SKM-1 treated with dmso at 0.1 percent for 144 hours (cell line): ENCODE measurements at regions not wholly inside any gene's neighbourhood (a gene's known extent, or its start where the extent isn't known, plus 50 kb on each side); places are given as distances from the start of the nearest gene placed in this dataset.

ENCODE experiments used
- DNase-seq: peaks from one replicate; lab custom pipeline; 2025; ENCODE audit not compliant: unreplicated experiment; lab: John Stamatoyannopoulos, UW

DNA sequence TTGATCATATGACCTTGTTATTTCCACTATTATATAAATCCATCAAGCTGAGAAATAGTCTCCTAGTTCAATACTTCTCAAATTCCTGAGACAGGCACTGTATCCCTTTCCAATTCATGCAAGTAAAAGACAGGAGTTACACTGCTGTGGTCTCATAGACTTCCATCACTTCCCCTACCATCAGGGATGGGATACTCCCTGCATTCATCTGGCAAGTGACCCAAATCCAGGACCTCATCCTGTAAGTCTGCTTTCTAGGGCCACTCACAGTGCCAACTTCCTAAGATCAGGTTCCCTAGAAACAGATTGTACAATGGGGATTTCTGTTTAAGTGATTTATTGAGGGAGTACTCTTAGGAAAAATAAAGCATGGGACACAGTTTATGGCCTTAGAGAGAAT, 424.0 kb upstream of the CDH7 start:
- no peak for DNase-seq

DNA sequence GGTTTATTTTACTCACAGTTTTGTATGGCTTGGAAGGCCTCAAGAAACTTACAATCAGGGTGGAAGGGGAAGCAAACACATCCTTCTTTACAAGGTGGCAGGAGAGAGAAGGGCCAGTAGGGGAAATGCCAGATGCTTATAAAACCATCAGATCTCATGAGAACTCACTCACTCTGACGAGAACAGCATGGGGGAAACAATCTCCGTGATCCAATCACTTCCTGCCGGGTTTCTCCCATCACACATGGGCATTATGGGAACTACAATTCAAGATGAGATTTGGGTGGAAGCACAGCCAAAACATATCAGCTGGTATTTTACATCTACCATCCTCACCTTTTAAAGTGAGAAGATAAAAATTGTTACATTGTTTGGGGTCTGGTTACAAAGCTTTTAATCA, 427.9 kb upstream of the CDH7 start:
- no peak for DNase-seq

DNA sequence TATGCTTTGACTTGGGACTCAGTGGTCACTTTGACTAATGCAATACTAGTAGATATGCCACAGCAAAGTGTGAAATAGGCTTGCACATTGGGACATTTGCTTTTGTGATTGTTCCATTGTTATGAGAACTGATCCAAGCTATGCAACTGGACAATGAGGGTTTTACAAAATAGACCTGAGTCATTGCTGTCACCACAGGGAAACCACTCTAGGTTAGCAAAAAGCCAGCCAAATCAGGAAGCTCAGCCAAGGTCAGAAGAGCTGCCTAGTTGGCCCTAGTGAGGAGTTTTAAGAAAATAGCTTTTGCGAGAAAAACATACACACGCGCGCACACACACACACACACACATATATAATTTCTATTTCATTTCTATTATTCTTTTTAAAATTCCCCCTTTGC, 452.4 kb upstream of the CDH7 start:
- no peak for DNase-seq

DNA sequence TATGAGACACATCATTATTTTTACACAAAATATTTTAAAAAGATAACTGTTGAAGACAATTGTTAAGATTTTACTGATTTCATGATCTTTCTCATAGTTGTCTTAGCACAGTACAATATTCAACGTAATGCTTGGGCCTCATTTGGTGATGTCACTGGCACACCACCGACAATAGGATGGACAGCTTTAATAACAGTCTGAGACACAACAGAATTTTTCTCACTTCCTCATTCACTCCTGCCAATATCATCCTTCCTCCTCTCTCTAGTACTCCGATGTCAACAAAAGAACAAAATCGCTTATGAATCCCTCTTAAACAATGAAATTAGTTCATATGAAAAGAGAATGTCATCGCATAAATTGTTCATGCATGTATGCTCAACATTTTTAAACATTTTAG, 461.9 kb upstream of the CDH7 start:
- no peak for DNase-seq

DNA sequence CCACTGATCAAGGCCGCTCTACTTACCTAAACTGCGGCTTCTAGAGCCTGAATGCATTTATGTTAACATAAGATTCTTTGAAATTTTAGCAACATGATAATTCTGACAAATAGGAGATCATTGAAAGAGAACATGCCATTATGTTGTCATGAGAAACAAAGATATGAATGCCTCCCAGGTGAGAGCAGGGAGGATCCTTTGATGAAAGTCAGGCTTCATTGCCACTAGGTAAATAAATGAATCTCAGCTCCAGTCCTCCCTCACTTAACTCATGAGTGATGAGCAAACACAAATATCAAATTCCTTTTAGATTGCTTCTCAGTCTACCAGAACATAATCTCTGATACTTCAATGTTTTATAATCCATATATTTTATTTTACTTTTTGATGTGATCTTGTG, 463.2 kb upstream of the CDH7 start:
- no peak for DNase-seq

DNA sequence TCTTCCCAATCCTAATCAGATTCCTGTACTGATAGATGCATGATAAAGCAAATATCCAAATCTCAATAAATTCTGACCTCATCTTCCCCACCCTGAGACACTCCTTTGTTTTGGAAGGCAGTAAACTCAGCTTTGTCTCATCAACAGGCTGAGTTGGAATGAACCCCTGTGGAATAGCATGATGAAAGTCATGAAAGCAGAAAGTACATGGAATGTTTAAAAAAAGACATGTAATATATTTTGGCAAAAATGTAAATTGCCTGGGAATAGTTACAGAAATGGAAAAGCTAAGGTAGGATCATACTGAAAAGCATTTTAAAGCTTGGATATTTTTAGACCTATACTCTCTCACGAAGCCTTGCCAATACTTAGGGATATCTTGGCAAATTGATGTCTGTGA, 468.7 kb upstream of the CDH7 start:
- DNase-seq: no peak

DNA sequence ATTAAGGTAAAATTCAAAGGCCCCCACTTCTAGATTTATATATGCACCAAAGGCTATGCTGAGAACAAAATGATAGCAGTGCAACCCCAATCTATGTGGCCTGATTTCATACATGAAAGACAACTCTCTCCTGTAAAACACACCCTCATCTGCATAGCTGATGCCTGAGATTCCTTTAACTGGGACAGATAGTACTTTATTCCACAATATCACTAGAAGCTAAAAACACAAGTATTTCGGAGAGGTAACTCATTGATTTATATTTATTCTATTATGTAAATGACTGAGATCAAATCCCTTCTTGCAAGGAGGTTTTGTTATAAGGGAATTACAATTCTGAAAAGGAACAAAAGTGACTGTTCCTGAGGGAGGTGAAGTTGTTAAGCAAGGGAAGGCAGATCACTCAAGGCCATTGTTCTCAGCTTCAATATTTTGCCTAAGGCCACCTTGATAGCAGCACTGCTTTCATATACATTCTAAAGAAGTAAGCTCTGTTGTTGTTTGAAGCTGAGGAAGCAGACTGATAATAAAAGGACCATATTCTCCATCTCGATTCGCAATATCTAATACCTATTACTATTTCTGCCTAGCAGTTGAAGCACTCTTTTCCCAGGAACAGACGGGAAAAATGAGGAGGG, 471.0 kb upstream of the CDH7 start:
- no peak for DNase-seq

DNA sequence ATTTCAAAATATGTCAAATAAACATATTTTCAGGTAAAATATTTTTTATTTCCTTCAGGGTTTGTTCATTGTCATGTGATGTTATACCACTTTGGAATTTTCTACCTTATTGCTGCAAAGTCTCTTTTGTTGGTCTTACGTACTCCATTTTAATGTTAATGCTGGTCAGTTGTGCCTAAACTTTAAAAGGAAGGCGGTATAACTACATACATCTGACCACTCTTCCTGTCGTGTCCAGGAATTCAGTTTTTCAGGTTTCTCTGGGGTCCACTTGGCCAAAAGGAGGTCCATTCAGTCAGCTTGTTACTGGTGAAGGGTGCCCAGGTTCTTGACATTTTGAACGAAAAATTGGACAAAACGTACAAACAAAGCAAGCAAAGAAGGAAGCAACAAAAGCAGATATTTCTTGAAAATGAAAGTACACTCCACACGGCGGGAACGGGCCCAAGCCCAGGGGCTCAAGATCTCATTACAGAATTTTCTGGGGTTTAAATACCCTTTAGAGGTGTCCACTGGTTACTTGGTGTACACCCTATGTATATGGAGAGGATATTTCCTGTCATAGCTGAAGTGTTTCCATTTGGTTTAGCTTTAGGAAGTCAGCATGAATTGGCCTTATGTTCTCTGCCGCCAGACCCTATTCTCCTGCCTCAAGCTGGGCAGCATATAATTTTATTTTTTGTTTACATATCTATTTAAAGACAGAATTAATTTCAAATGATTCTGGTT, 471.7 kb upstream of the CDH7 start:
- no peak for DNase-seq

DNA sequence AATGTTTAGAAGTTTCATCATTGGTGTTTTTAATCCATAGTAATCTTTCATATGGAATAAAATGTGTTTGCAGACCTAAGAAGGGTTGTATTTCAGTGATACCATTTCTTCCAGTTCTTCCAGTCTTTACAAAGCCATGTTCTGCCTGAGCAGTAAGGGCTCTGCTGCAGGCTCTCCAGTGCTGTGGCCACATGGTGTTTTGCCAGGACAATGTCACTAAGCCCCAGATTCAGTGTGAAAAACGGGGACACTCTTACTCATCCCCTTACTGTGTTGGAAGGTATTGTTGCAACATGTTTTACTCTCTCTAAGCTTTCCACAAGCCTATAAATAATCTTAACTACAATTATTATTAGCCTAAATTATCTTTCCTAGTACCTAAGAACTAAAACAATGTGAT, 481.4 kb upstream of the CDH7 start:
- DNase-seq: no peak

DNA sequence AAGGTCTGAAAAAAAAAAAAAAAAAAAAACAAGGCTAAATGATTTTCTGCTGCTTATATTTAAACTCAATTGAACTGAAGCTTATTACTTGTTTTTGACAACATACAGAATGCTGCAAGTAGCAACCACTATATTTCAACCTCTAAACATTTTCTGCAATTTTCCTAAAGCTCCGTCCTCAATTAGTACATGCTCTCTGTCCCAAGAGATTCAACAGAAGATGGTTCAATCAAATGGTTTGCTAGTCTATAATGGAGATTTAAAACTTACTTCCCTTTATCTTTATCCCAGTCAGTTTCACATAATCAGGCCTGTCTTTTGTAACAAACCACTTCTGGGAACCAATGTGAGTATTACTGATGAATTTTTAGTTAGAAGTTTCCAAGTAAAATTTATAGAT, 485.1 kb upstream of the CDH7 start:
- no peak for DNase-seq

DNA sequence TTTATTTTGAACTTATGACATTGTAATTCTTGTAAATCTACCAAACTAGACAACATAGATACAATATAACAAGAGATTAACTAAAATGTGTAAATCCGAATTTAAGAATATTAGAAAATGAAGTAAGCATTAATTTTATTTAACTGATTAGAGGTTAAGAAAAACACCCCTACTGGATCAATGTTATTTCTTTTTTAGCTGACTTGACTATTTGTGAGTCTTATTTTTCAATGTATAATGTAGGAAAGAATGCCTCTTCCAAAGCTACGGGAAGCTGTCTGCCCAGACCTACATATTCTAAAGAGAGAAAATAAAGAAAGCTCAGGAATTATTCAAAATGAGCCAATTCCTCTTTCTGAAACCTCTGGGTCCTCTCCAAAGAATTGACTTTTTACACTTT, 490.8 kb upstream of the CDH7 start:
- DNase-seq: no peak

DNA sequence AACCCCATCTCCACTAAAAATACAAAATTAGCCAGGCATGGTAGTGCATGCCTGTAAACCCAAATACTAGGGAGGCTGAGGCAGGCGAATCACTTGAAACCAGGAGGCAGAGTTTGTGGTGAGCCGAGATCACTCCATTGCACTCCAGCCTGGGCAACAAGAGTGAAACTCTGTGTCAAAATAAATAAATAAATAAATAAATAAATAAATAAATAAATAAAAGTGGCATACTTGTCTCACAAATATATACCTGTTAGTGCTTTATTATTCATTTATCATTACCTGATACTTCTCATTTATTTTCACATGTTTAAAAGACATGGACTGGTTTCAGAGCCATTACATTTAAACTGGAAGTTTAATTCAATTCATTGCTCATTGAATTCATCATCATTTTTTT, 491.4 kb upstream of the CDH7 start:
- no peak for DNase-seq

DNA sequence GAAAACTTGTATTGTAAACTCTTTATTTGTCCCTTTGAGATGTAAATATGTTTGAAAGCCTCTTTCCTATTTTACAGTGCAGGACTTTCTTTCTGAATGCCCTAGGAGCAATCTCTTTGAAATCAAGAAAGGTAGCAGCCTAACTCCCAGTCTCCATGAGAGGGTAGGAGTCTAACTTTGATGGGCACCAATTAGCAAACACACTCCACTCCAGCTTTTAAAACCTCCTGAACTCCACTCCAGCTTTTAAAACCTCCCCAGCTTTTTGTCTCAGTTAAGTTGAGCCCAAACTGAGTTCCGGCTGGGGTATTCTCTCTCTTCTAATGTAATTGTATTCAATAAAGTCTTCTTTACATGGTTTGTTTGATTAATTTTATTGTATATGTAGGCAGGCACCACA, 493.7 kb upstream of the CDH7 start:
- no peak for DNase-seq

DNA sequence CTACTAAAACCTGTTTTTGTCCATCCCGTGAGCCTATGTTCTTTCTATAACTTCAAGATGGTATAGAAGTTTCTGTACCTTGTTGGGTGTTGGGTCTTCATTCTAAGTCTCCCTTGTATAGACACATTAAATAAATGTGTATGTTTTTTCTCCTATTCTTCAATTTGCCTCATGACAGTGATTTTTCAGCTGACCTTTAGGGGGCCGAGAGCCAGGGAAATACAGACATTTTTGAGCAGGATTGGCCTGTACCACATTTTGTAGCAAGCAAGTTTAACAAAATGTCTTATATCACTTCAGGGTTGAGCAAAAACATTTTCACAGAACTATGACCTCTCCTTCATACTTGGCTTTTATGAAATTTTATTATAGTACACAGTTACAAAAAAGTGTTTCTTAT, 495.4 kb upstream of the CDH7 start:
- DNase-seq: no peak

DNA sequence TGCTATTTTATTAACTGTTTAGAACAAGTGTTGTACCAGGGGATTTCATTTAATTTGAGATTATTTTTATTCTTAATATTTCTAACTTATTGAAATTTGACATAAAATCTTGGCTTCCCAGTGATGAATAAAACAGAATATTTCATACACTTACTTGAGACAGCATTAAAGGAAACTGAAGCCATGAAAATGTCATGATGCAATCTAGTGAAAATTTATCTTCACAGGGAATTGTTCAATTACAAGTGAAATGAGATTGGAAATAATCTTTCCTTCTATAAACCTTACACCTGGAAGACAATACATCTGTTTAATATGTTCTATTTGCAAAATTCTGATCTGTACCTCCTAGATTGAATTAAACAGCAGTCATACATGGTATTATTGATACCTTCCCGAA, 511.0 kb upstream of the CDH7 start:
- no peak for DNase-seq

DNA sequence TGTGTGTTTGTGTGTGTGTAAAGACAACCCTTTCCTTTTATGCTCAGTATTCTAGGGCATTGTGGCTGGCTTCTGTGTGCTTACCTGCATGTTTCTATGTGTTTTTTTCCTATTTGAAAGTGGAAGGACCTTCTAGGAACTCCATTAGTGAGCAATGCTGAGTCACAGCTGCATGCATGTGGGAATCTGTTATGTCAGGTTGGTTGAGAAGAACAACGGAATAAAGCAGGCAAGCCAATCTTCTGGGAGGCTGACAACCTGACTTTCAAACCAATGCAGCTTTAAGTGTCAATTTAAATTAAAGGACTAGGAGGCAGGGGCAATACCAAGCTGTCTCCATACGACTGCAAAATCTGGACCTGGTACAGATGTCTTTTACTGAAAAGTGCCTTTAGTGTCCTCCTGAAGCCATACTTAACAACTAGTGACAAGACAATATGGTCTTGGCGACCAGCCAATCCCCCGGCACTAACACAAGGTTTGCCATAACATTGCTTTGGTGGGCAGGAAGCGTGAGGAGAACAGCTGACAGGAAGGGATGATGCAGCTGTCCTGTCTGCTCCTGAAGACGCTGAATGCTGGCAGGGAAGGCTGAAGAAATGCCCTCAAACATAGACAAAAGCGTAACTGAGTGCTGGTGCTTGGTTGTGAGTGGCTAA, 514.7 kb upstream of the CDH7 start:
- no peak for DNase-seq

DNA sequence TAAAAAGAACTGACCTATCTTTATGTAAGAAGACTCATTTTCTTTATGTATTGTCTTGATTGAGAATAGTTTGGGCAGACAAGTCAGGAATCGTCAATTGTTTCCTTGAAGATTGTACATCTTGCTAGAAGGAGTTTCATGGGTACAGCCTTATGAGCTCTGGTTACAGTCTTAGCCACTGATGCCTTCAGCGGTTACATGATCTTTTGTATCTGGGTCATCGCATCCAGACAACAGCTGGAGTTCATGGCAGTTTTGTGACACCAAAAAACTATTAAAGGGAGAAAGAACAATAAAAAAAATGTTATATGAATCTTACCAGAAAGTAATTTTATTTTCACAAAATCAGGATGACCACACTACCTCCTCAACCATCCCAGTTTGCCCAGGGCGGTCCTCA, 520.5 kb upstream of the CDH7 start:
- no peak for DNase-seq

DNA sequence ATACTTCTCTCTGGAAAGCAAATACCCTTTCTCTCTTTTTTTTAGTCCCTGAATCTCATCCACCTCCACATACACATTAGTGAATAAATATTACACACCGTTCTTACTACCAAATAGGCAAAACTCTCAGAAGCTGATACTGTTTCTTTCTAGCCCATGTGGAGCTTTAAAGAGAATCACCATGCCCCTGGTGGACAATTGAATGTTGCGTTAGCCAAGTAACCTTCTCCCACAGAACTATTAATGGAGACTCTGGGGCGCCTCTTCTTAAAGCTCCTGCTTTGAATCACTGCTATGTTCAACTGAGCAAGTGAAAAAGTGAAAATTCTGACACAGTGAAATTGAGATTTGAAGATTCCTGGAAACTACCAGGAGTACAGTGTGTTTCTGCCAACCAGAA, 522.8 kb upstream of the CDH7 start:
- DNase-seq: no peak

DNA sequence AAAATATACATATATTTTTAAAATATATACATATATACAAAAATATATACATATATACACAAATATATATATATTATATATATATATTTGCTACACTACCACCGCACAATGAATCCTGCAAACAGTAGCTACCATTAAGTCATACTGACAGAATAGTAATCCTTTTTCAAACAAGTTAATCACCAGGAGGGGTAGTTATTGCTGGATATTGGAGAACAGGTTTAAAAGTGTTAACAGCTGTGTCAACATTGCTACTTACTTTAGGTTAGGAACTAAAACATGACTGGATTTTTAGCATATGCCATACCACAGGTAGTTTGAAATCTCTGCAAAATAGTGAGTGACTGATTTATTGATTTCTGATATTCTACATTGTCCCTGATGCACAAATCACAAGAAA, 529.1 kb upstream of the CDH7 start:
- no peak for DNase-seq

DNA sequence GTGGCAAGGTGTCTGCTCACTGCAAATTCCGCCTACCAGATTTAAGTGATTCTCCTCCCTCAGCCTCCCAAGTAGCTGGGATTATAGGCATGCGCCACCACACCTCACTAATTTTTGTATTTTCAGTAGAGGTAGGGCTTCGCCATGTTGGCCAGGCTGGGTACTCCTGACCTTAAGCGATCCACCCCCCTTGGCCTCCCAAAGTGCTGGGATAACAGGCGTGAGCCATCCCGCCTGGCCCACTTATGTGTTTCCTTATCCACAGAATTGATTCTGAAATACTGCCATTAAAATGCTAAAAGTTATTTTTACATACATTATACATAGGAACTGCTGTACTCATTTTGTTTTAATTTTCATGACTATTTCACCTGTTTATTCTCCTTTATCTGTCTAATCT, 529.7 kb upstream of the CDH7 start:
- no peak for DNase-seq

DNA sequence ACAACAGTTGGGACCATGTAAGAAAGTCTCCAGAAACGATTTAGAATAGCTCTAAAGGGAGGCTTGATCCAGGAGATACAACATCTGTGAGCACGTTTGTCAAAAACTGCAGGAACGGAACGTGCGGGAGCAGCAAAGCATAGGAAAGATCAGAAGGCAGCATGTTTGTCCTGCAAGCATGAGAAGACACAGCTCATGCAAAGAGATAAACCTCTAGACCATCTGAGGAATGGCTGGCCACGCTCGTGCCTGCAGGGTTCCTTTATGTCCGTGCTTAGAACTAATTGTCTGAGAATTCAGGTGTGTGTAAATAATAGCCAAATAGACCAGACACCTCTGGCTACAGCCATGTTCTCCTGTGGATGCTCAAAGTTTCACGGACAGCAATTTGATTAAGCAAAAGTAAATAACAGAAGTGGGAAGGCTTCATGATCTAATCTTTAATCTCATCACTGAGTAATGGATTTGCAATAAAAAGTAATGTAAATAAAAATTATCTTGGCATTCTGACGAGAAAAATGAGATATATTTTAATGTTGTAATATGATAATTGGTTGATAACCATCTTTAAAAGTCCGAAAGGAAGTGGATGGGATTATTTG, 534.8 kb upstream of the CDH7 start:
- no peak for DNase-seq

DNA sequence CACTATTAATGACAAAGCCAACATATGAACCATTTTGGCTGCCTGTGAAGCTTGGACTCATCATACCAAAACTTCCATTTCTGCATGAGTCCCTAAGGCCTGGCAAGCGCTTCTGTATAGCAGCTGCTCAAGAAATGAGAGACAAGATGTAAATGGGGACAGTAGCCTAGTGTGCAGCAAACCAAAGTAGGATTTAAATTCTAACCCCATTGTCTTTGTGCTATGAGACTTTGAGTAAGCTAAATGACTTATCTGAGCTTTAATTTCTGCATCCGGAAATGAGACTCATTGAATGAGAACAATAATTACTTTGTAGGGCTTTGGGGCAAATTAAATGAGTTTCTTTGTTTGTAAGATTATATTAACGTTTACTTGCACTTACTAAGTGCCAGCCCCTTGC, 536.4 kb upstream of the CDH7 start:
- DNase-seq: no peak
